ENCODE measurements at regions not wholly inside any gene's neighbourhood (a gene's known extent, or its start where the extent isn't known, plus 50 kb on each side); places are given as distances from the start of the nearest gene placed in this dataset.

DNA sequence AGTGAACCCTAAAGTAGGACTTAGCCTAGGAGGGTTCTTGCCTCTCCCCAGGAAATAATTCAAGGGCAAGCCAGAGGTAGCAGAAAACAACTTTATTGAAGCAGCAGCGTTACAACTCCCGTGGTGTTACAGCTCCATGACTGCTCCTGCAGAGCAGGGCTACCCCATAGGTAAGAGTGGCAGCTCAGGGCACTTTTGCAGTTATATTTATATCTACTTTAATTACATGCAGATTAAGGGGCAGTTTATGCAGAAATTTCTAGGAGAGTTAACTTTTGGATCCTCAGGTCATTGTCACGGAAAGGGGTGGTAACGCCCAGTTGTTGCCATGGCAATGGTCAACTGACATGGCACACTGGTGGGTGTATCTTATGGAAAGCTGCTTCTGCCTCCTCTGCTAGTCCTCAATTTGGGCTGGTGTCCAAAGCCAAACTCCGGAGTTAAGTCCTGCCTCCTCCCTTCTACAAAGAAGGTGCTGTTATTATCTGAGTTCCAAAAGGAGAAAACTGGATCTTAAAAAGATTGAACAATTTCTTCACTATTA lies 1413.0 kb downstream of the DSC3 start:
- no peaks in the 10 kb centered on the region for H3K27me3 ChIP-seq (ENCODE audit: control insufficient read depth, insufficient read depth, low read length)
- FAIRE-seq = no peak
- no peaks in the 10 kb centered on the region for H3K4me1 ChIP-seq (ENCODE audit: control insufficient read depth in 2 of 3, insufficient read depth in 2 of 3, low read depth in 1 of 3, low read length in 3 of 3)
- H3K9me3 ChIP-seq (ENCODE audit: control insufficient read depth in 2 of 3, insufficient read depth in 1 of 3, low read length in 3 of 3) = no peaks in the 10 kb centered on the region
- TF ChIP-seq, protein P1, sequence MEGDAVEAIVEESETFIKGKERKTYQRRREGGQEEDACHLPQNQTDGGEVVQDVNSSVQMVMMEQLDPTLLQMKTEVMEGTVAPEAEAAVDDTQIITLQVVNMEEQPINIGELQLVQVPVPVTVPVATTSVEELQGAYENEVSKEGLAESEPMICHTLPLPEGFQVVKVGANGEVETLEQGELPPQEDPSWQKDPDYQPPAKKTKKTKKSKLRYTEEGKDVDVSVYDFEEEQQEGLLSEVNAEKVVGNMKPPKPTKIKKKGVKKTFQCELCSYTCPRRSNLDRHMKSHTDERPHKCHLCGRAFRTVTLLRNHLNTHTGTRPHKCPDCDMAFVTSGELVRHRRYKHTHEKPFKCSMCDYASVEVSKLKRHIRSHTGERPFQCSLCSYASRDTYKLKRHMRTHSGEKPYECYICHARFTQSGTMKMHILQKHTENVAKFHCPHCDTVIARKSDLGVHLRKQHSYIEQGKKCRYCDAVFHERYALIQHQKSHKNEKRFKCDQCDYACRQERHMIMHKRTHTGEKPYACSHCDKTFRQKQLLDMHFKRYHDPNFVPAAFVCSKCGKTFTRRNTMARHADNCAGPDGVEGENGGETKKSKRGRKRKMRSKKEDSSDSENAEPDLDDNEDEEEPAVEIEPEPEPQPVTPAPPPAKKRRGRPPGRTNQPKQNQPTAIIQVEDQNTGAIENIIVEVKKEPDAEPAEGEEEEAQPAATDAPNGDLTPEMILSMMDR (IDR thresholded peaks at IDR 0.05; ENCODE audit: borderline replicate concordance, extremely low read depth, insufficient read depth) = no peak
- intact Hi-C loops (cut with DNase I) = no loop called here
- H3K9ac ChIP-seq (ENCODE audit: low read length in 3 of 3) = no peak overlapping the region
- no peak overlapping the region for H3K27ac ChIP-seq (ENCODE audit: low read depth in 2 of 2, low read length in 2 of 2)
- H3K4me3 ChIP-seq (ENCODE audit: low read length in 3 of 3) = no peak overlapping the region
- no peak for DNase-seq
- no peaks in the 10 kb centered on the region for H3K36me3 ChIP-seq (ENCODE audit: control insufficient read depth in 2 of 3, insufficient read depth in 3 of 3, low read length in 3 of 3)

DNA sequence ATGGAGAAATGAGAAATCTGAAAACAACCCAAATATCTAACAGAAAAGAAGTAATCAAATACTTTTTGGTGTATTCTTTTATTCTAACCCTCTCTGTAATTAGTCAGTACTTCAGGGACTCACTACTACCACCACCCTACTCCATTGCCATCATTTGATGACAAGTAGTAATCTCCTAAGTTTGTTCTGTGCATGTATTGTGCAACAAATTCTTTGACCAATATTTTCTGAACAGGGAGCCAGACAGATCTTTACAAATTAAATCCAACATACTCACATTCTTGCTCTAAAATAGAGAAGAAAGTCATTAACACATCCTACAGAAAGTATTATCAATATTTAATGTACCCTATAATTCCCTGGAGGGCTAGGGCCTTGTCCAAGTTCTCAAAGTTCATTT lies 1416.4 kb downstream of the DSC3 start:
- DNase-seq (no peak), FAIRE-seq (no peak)
- Histone ChIP-seq H3K4me1 (ENCODE audit: control insufficient read depth in 2 of 3, insufficient read depth in 2 of 3, low read depth in 1 of 3, low read length in 3 of 3) (no peaks in the 10 kb centered on the region), H3K9ac (ENCODE audit: low read length in 3 of 3) (no peak overlapping the region), H3K27ac (ENCODE audit: low read depth in 2 of 2, low read length in 2 of 2) (no peak overlapping the region), H3K27me3 (ENCODE audit: control insufficient read depth, insufficient read depth, low read length) (no peaks in the 10 kb centered on the region), H3K36me3 (ENCODE audit: control insufficient read depth in 2 of 3, insufficient read depth in 3 of 3, low read length in 3 of 3) (no peaks in the 10 kb centered on the region), H3K9me3 (ENCODE audit: control insufficient read depth in 2 of 3, insufficient read depth in 1 of 3, low read length in 3 of 3) (no peaks in the 10 kb centered on the region), H3K4me3 (ENCODE audit: low read length in 3 of 3) (no peak overlapping the region)
- intact Hi-C loops (cut with DNase I) = no loop called here
- TF ChIP-seq, protein P1 (IDR thresholded peaks at IDR 0.05; ENCODE audit: borderline replicate concordance, extremely low read depth, insufficient read depth) = no peak

DNA sequence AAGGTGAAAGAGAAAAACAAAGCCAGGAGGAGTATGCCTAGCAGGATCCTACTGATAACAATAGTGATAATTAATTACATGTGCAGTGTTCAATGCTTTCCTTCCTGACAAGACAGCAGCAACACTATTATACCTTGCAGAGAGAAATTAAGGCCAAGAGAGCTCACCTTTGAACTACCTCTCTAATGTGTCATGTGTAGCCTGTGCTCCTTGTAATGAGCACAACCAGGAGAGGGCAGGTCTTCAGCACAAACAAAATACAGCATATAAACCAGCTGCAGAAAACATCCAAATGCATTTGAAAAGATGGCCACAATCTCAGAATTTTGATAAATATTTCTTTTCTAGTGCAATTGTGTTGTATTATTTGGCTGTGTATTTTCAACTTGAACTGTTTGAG lies 1425.7 kb downstream of the DSC3 start:
- no peak overlapping the region for H3K27ac ChIP-seq (ENCODE audit: low read depth in 2 of 2, low read length in 2 of 2)
- TF ChIP-seq, protein P1 (IDR thresholded peaks at IDR 0.05; ENCODE audit: borderline replicate concordance, extremely low read depth, insufficient read depth) = no peak
- no peaks in the 10 kb centered on the region for H3K4me1 ChIP-seq (ENCODE audit: control insufficient read depth in 2 of 3, insufficient read depth in 2 of 3, low read depth in 1 of 3, low read length in 3 of 3)
- H3K27me3 ChIP-seq (ENCODE audit: control insufficient read depth, insufficient read depth, low read length) = no peaks in the 10 kb centered on the region
- no peak for DNase-seq
- intact Hi-C loops (cut with DNase I) = no loop called here
- H3K9me3 ChIP-seq (ENCODE audit: control insufficient read depth in 2 of 3, insufficient read depth in 1 of 3, low read length in 3 of 3) = no peaks in the 10 kb centered on the region
- H3K36me3 ChIP-seq (ENCODE audit: control insufficient read depth in 2 of 3, insufficient read depth in 3 of 3, low read length in 3 of 3) = no peaks in the 10 kb centered on the region
- no peak overlapping the region for H3K4me3 ChIP-seq (ENCODE audit: low read length in 3 of 3)
- no peak overlapping the region for H3K9ac ChIP-seq (ENCODE audit: low read length in 3 of 3)
- FAIRE-seq = no peak

DNA sequence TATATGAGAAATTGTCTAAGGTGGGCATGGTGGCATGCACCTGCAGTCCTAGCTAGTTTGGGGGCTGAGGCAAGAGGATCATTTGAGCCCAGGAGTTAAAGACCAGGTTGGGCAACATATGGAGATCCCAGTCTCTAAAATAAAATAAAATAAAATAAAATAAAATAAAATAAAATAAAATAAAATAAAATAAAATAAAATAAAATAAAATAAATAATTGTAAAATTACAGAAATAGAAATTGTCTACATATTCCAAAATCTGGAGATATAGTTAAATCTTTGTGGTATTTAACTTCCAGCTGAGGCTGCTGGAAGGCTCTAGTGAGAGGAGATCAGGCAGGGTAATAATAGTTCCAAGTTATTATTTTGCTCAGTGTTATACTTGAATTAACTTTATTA lies 1432.1 kb upstream of the CDH2 start:
- H3K4me1 ChIP-seq (ENCODE audit: control insufficient read depth in 2 of 3, insufficient read depth in 2 of 3, low read depth in 1 of 3, low read length in 3 of 3) = no peaks in the 10 kb centered on the region
- FAIRE-seq (no peak), DNase-seq (no peak)
- H3K27ac ChIP-seq (ENCODE audit: low read depth in 2 of 2, low read length in 2 of 2) = no peak overlapping the region
- H3K4me3 ChIP-seq (ENCODE audit: low read length in 3 of 3) = no peak overlapping the region
- H3K27me3 ChIP-seq (ENCODE audit: control insufficient read depth, insufficient read depth, low read length) = no peaks in the 10 kb centered on the region
- intact Hi-C loops (cut with DNase I) = no loop called here
- no peak overlapping the region for H3K9ac ChIP-seq (ENCODE audit: low read length in 3 of 3)
- H3K9me3 ChIP-seq (ENCODE audit: control insufficient read depth in 2 of 3, insufficient read depth in 1 of 3, low read length in 3 of 3) = no peaks in the 10 kb centered on the region
- no peaks in the 10 kb centered on the region for H3K36me3 ChIP-seq (ENCODE audit: control insufficient read depth in 2 of 3, insufficient read depth in 3 of 3, low read length in 3 of 3)
- TF ChIP-seq, protein P1 (IDR thresholded peaks at IDR 0.05; ENCODE audit: borderline replicate concordance, extremely low read depth, insufficient read depth) = no peak
